ENCODE measurements at regions not wholly inside any gene's neighbourhood (a gene's known extent, or its start where the extent isn't known, plus 50 kb on each side); places are given as distances from the start of the nearest gene placed in this dataset.
A peak's percentile ranks its signal among the peaks of the same experiment; 100 is the strongest.
"Not testable (repeated sequence)": the region's sequence is repeated elsewhere in the genome, so short reads cannot be mapped to it uniquely, and the experiment has no call there.

- DNase-seq, result not testable (repeated sequence)
Observed at GRCh38 chr7:138221388-138221787, 145.1 kb downstream of the AKR1D1 start.

DNA sequence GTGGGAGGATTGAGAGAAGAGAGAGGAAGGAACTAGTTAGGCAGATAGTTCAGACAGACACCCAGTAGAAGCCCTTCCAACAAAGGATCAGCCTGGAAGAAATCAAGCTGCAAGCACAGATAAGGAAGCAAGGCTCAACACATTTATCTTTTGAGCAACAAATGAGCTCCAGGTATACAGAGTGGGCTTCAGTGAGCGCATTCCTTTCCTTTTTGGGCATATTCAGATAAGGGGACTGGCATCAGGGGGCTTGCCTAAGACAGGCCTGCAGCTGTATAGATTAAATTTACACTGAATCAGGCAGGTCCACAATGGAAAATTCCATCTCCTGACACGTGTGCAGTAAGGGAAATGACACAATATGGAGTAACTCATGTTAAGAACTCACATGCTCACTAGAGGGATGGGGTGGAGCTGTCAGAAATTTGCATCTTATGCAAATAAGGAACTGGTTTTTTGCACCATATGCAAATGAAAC, 147.2 kb downstream of the AKR1D1 start:
- DNase-seq, result no peak

DNA sequence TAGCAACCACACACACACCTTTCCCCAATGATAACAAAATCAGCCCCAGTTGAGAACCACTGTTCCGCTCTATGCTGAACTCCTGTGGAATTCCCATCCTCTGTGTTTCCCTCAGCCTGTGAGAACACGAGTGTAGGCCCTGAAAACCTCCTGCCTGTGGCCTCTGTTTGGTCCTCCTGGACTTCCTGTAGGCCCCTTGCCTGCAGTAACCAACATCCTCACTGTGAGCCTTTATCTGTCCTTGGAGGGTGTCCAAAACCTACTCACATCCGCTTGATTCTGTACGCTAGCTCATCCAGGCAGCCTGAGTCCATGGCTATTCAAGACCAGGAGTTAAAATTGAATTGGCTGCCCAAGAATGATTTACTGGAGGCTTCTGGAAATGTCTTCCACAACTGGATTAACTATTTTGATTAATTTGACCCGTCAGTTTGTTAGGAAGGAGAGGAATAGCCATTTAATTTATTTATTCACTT, 149.8 kb downstream of the AKR1D1 start:
- peak; percentile 9 for DNase-seq

DNA sequence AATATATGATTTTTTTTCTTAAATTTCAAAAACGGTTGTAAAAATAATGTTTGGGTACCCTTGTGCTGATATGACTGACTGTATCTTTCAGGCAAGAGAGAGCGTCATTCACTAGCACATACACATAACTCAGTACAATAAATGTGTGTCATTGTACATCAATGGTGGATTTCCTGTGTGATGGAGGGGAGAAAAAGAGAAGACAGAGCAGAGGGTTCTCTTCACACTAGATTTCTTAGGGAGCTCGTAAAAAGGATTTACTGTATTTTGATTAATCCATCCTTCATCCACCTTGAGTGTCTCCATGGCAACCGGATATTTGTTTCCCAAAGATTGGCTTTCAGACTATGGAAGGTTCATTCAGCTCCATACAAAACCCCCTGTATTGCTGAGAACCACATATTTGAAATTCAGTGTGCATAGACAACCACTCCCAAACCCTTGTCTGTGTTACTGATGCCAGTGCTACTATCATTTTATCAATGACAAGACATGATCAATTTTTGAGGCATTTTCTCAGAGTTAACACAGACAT, 150.6 kb downstream of the AKR1D1 start:
- DNase-seq, result peak; percentile 54

DNA sequence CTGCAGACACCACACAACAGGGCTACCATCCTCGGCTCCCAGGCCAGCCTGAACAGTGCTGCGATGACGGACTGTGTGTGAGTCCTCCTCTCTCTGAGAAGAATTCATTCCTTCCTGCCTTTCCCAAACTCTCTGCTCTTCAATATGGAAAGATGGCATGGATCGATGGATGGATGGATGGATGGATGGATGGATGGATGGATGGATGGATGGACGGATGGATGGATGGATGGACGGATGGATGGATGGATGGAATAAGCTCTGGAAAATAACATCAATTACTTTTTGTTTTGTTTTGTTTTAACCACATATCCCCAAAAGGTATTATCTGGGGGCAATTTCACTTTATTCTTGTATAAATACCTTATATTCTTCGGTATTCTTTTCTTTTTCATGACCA, 151.9 kb downstream of the AKR1D1 start:
- no peak for DNase-seq

GRCh38 chr7:138228769-138229168, 152.5 kb downstream of the AKR1D1 start:
- DNase-seq, result no peak

DNA sequence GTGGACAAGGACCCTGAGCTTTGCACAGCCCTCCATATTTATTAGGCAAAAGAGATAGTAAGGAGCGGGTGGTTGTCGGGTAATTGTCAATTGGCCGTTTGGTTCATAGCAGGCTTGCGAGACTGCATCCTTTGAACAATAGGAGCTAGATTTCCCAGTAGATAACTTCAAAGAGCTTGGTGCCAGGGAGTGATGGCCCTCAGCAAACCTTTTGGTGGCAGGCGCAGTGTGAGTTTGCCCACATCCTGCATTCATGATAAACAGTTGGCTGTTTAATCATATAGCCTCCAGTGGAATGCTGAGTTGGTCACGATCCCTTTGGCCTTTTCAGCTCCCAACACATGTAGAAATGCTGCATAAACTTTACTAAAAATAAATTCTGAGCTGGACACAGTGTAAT, 156.9 kb downstream of the AKR1D1 start:
- DNase-seq, result no peak

- DNase-seq, result no peak
Observed at GRCh38 chr7:138235207-138235606, 158.9 kb downstream of the AKR1D1 start.

GRCh38 chr7:138237995-138238394, 161.7 kb downstream of the AKR1D1 start:
- no peak for DNase-seq

DNA sequence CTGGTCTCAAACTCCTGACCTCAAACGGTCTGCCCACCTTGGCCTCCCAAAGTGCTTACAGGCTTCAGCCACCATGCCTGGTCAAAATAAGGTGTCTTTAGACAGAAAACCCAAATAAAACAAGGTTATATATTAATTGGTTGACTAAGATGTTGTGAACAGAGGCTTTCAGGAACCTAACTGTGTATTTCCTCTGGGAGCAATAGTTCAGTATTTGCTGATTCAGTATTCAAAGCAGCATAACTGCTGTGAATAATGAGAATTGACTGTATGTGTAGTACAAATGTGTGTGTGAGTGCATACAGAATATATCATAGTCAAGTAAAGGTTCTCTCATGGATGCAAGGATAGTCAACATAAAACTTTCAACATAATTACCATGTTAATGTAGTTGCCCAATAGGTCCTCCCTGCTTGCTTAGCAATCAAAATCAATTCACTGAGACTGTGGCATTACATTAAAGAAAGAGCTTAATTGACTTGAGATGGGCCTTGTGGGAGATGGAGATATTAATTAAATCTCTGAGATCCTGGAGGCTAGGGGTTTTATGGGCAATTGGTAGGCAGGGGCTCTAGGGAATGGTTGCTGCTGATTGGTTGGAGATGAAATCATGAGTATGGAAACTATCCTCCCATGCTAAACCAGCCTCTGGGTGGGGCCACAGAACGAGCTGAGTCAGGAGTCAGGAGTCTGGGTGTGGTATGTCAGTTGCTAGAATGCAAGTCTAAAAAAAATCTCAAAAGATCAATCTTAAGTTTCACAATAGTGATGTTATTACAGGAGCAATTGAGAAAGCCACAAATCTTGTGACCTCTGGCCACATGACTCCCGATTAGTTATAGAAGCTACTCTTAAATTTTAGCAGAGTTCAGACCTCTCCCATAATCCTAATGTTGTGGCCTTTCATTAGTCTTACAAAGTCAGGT, 162.7 kb downstream of the AKR1D1 start:
- DNase-seq, result no peak

GRCh38 chr7:138243430-138243829, 167.2 kb downstream of the AKR1D1 start:
- peak; percentile 98 for DNase-seq

GRCh38 chr7:138243836-138244235, 167.6 kb downstream of the AKR1D1 start:
- DNase-seq, result no peak

DNA sequence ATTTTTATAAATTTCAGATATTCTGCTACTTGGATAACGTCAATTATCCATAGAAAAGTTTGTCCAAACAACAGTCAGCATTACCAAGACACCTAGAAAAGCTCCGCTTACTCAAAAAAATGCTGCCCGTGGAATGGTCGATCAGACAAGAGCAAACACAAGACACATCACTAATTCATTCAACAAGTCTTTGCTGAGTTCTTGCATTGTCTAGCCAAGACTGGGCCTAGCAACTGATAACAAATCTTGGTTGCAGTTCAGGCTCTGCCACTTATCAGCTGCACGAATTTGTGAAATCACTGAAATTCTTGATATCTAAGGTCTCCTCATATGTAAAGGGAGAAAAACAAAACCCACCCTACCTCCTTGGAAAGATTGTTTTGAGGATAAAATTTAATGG, 168.3 kb downstream of the AKR1D1 start:
- DNase-seq, result no peak

- no peak for DNase-seq
Observed at GRCh38 chr7:138245216-138245615, 169.0 kb downstream of the AKR1D1 start.

DNA sequence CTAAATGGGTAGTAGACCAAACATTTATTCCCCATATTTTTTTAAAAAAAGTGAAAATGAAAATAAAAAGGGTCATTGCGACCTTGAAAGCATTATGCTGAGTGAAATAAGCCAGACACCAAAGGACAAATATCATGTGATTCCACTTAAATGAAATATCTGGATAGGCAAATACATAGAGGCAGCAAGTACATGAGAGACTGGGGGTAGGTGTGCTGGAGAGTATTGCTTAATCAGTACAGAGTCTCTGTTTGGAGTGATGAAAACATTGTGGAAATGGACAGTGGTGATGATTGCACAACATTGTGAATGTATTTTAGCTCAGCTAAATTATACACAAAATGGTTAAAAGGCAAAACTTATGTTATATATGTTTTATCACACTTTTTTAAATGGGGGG, 169.4 kb downstream of the AKR1D1 start:
- DNase-seq, result no peak

DNA sequence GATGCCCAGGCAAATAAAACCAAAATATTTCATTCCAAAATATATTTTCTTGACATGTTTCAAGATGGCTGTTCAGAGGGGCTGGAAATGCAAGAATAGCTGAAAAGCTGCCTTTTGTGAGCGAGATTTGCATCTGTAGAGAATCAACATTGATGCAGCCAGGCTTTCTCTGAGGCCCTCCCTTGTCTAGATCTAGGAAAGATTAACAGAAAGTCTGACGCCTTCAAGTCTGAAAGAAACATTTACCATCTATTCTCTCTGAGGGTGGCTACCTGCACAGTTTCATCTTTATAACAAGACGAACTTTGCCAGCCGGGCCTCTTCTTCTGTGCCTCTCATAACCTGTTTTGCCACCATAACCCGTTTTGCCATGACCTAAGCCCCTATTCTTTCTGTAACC, 170.2 kb downstream of the AKR1D1 start:
- no peak for DNase-seq

DNA sequence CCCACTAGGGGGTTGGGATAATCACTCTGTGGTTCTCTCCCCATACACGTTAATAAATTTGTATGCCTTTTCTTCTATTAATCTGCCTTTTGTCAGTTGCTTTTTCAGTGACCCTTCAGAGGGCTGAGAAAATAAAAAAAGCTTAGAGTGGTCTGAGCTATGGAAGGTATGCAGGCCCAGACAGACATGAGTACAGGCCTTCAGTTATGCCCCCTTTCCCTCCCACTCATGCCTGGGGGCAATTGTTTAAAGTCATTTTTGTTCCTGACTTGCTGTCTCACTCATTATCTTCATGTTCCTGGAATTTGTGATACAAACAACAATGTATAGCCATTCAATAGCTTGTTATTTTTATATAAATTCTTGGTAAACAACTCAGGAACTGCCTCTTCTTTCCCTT, 170.8 kb downstream of the AKR1D1 start:
- DNase-seq, result no peak

DNA sequence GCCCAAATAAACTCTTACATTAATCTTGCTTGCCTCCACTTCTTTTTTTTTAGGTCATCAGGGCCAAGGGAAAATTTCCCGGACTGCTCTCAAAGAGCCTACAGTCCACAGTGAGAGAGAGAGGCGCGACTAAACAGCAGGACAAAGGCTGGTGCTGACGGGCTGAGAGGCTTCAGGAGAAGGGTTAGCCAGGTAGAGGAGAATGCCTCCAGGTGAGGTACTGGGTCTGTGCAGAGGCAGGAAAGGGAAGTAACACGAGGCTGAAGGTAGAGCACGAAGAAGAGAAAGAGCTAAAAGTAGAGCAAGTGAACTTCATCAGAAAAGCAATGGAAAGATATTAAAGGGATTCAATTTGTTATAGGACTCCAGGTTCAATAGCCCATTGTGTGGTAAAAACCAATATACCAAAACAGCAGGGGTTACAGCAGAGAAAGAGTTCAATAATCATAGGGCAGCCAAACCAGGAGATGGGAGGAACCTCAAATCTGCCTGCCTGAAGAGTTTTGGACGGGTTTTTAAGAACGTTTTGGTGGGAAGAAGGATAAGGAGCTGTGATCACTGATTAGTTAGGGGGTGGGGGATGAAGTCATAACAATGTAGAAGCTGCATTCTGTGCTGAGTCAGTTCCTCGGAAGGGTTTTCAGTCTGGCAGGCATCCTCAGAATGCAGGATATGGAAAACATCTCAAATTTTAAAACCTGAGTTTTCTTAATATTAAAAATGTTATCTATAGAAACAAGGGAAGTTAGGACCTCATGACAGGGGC, 171.5 kb downstream of the AKR1D1 start:
- DNase-seq, result no peak

GRCh38 chr7:138248609-138249008, 172.3 kb downstream of the AKR1D1 start:
- no peak for DNase-seq

DNA sequence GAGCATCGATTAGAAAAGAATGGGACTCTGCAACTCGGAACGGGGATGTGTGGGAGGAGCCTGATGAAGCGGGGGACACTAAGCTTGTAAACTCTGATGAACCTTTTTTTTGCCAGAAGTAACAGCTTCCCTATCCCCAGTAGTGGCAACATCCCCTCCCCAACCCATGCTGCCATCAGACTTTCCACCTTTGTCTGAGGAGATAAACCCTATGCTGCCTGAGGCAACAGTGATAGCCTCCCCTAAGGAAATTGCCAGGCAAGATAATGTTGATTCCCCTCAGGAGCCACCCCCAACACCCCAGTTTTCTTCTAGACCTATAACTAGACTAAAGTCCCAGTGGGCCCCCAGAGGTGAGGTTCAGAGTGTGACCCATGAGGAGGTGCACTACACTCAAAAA, 173.7 kb downstream of the AKR1D1 start:
- no peak for DNase-seq

GRCh38 chr7:138252666-138253065, 176.4 kb downstream of the AKR1D1 start:
- DNase-seq, result not testable (repeated sequence)

DNA sequence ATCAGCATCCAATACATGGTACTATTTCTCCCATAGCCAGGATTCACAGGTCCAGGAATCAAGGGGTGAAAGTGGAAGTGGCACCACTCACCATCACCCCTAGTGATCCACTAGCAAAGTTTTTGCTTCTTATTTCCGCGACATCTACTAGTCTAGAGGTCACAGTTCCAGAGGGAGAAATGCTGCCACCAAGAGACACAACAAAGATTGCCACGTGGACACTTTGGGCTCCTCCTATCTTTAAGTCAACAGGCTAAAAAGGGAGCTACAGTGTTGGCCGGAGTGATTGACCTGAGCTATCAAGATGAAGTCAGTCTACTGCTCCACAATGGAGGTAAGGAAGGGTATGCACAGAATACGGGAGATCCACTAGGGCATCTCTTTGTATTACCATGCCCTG, 178.2 kb downstream of the AKR1D1 start:
- no peak for DNase-seq

- no peak for DNase-seq
Observed at GRCh38 chr7:138257459-138258196, 181.4 kb downstream of the AKR1D1 start.

All from NCI-H82 (cell line).